ENCODE measurements at regions not wholly inside any gene's neighbourhood (a gene's known extent, or its start where the extent isn't known, plus 50 kb on each side); places are given as distances from the start of the nearest gene placed in this dataset.

- TF ChIP-seq RAD21 (IDR thresholded peaks at IDR 0.05; ENCODE audit: low read length) = no peak
- no peak for TF ChIP-seq POLR2A (IDR thresholded peaks at IDR 0.05; ENCODE audit: low read depth, low read length)
- TF ChIP-seq, protein P1, sequence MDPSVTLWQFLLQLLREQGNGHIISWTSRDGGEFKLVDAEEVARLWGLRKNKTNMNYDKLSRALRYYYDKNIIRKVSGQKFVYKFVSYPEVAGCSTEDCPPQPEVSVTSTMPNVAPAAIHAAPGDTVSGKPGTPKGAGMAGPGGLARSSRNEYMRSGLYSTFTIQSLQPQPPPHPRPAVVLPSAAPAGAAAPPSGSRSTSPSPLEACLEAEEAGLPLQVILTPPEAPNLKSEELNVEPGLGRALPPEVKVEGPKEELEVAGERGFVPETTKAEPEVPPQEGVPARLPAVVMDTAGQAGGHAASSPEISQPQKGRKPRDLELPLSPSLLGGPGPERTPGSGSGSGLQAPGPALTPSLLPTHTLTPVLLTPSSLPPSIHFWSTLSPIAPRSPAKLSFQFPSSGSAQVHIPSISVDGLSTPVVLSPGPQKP (IDR thresholded peaks at IDR 0.05; ENCODE audit: borderline replicate concordance, low read depth, low read length) = no peak
- no peak for TF ChIP-seq RCOR1 (IDR thresholded peaks at IDR 0.05; ENCODE audit: insufficient replicate concordance, low read length)
- TF ChIP-seq BHLHE40 (IDR thresholded peaks at IDR 0.05; ENCODE audit: low read depth, low read length) = no peak
- no peak for TF ChIP-seq SMC3 (IDR thresholded peaks at IDR 0.05; ENCODE audit: low read depth, low read length)
- no peak for TF ChIP-seq MAZ (IDR thresholded peaks at IDR 0.05; ENCODE audit: borderline replicate concordance, low read depth, low read length)
- TF ChIP-seq MAFK (IDR thresholded peaks at IDR 0.05; ENCODE audit: low read depth, low read length) = no peak
- TF ChIP-seq, protein P2, sequence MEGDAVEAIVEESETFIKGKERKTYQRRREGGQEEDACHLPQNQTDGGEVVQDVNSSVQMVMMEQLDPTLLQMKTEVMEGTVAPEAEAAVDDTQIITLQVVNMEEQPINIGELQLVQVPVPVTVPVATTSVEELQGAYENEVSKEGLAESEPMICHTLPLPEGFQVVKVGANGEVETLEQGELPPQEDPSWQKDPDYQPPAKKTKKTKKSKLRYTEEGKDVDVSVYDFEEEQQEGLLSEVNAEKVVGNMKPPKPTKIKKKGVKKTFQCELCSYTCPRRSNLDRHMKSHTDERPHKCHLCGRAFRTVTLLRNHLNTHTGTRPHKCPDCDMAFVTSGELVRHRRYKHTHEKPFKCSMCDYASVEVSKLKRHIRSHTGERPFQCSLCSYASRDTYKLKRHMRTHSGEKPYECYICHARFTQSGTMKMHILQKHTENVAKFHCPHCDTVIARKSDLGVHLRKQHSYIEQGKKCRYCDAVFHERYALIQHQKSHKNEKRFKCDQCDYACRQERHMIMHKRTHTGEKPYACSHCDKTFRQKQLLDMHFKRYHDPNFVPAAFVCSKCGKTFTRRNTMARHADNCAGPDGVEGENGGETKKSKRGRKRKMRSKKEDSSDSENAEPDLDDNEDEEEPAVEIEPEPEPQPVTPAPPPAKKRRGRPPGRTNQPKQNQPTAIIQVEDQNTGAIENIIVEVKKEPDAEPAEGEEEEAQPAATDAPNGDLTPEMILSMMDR (conservative IDR thresholded peaks at IDR 0.05; ENCODE audit: low read depth, low read length) = no peak
- no peak for TF ChIP-seq MXI1 (IDR thresholded peaks at IDR 0.05; ENCODE audit: borderline replicate concordance, low read depth, low read length)
- TF ChIP-seq FOS (IDR thresholded peaks at IDR 0.05; ENCODE audit: low read depth, low read length) = no peak
- Histone ChIP-seq H3K4me2 (ENCODE audit: low read depth, low read length) (no peak overlapping the region), H4K20me1 (ENCODE audit: insufficient read depth, low read length) (no peaks in the 10 kb centered on the region), H3K9ac (ENCODE audit: low read depth, low read length) (no peak overlapping the region), H2AFZ (replicated peaks; ENCODE audit: low read length, poor library complexity) (no peak overlapping the region), H3K23ac (ENCODE audit: low read depth, low read length) (no peak overlapping the region), H4K8ac (ENCODE audit: low read depth in 2 of 2, low read length in 2 of 2) (no peak overlapping the region), H2BK5ac (ENCODE audit: low read depth, low read length, poor library complexity, severe bottlenecking) (no peak overlapping the region), H2AK5ac (ENCODE audit: low read depth, low read length) (no peak overlapping the region), H3K14ac (replicated peaks; ENCODE audit: low read depth, low read length) (no peak overlapping the region), H3K9me3 (ENCODE audit: control insufficient read depth, insufficient read depth, low read length) (no peaks in the 10 kb centered on the region), H3K4ac (ENCODE audit: low read depth, low read length) (no peak overlapping the region), H2AK9ac (replicated peaks; ENCODE audit: low read depth, low read length, poor library complexity) (no peak overlapping the region), H3K27ac (ENCODE audit: insufficient read depth, low read length) (no peak overlapping the region), H3K27me3 (ENCODE audit: control insufficient read depth, insufficient read depth, low read length) (peaks cover 85% of the 10 kb centered on the region), H3K79me1 (ENCODE audit: low read depth in 1 of 2, low read length in 2 of 2) (no peaks in the 10 kb centered on the region), H3K9me1 (ENCODE audit: insufficient read depth, low read length) (no peaks in the 10 kb centered on the region), H2BK15ac (ENCODE audit: low read depth, low read length) (no peak overlapping the region), H2BK20ac (ENCODE audit: low read depth, low read length) (no peak overlapping the region), H3K56ac (ENCODE audit: extremely low read depth, insufficient read depth, low read length) (no peak overlapping the region), H3K4me3 (ENCODE audit: insufficient read depth, low read depth, low read length) (no peak overlapping the region), H4K91ac (ENCODE audit: insufficient read depth, low read depth, low read length) (no peak overlapping the region), H4K5ac (ENCODE audit: low read depth, low read length) (no peak overlapping the region), H3K18ac (ENCODE audit: low read depth, low read length) (no peak overlapping the region), H3K36me3 (ENCODE audit: control insufficient read depth, insufficient read depth, low read length) (no peaks in the 10 kb centered on the region), H2BK120ac (ENCODE audit: low read depth, low read length) (no peak overlapping the region), H3K4me1 (ENCODE audit: control insufficient read depth, insufficient read depth, low read length) (no peaks in the 10 kb centered on the region)
- intact Hi-C loops (cut with micrococcal nuclease) = no loop called here
- POLR2A ChIA-PET (ENCODE audit: unreplicated experiment) = no interaction called here
- WGBS, 2 experiments (ENCODE audit: extremely low coverage in 2 of 2, insufficient read length in 1 of 2) = 69% methylated on average over 8 of the region's 14 CpGs; no CpG with 5 or more reads in 1 of the 2 experiments
- DNase-seq (no peak), ATAC-seq (ENCODE audit: low read depth) (no peak)
- CTCF ChIA-PET = no interaction called here
- dilution Hi-C loops (cut with HindIII; ENCODE audit: low sequenced_read_pairs, unreplicated experiment) = no loop called here
- BruUV-seq (replicated peaks) = no TSS peak
- in situ Hi-C loops (cut with MboI; ENCODE audit: low sequenced_read_pairs) = no loop called here
Measured at GRCh38 chr20:62552613-62553012, 76.8 kb upstream of the GATA5 start.

Measured in IMR-90 (cell line).